GM12891 (cell line): ENCODE measurements at regions not wholly inside any gene's neighbourhood (a gene's known extent, or its start where the extent isn't known, plus 50 kb on each side); places are given as distances from the start of the nearest gene placed in this dataset.

Source experiments
- POLR2A ChIP-seq: IDR thresholded peaks from 2 replicates; pipeline ENCODE4 v1.6.1; 2011; ENCODE audit warnings: low read depth, low read length, control low read depth
- SPI1 ChIP-seq: IDR thresholded peaks from 2 replicates; pipeline ENCODE4 v1.6.1; 2011; ENCODE audit warnings: low read depth, low read length, control low read depth

DNA sequence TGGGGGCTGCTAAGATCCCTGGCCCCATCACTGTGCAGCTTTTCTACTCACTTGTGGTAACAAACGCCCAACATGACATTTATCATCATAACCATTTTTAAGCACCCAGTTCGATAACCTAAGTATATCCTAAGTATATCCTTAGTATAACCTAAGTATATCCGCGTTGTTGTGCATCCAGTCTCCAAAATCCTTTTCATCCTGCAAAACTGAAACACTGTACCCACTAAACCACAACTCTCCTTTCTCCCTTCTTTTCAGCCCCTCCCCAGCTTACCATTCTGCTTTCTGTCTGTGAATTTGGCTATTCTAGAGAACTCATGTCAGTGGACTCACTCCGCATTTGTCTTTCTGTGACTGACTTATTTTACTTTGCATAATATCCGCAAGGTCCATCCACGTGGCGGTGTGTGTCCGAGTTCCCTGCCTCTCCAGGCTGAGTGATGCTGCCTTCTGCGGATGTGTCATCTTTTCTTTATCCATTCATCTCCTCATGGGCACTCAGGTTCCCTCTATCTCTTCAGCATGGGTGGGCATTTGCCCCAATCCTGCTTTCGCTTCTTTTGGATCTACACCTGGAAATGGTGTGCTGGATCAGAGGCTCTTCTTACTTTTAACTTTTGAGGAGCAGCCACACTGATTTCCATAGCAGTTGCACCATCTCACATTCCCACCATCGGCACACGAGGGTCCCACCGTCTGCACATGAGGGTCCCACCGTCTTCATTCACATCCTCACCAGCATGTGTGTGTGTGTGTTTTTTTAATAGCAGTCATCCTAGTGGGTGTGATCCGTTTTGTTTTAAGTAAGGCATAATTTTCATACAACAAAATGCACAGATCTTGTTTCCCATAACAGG is 82.4 kb upstream of the CLDN5 start:
- TF ChIP-seq SPI1 (no peak), POLR2A (no peak)
